GM19467 (cell line): ENCODE measurements at regions not wholly inside any gene's neighbourhood (a gene's known extent, or its start where the extent isn't known, plus 50 kb on each side); places are given as distances from the start of the nearest gene placed in this dataset.
"Not testable (repeated sequence)": the region's sequence is repeated elsewhere in the genome, so short reads cannot be mapped to it uniquely, and the experiment has no call there.

Experiments used
- ATAC-seq: cut with Tn5 transposase; IDR thresholded peaks from one replicate; pipeline ENCODE4 v1.9.1; 2021; ENCODE audit warnings: mild to moderate bottlenecking, moderate library complexity; ENCODE audit not compliant: unreplicated experiment

DNA sequence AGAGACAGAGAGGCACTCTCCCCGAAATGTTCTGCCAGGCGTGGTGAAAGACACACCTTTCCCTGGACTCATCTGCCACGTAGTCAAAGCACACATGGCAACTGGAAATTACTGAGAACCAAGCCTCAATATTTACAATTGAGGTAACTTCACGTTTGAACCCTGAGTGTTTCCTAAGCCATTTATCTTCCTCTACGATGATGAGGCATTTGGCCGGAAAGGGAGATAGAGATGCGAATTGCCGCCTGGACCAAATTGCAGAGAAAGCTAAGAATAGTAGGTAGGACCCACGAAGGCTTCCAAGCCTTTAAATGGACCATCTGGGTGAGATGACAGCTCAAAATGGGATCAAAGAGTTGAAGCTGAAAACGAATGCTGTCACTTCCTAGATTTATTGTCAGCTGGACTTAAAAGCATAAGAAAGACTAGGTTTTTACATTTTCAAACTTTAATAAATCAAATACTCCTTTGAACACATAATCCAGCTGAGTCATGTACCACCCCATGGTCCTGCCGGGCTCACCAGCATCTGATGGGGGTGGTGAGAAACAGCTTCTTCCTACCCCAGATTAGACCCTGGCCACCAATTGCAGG, 135.6 kb upstream of the LYZL2 start:
- no peak for ATAC-seq

DNA sequence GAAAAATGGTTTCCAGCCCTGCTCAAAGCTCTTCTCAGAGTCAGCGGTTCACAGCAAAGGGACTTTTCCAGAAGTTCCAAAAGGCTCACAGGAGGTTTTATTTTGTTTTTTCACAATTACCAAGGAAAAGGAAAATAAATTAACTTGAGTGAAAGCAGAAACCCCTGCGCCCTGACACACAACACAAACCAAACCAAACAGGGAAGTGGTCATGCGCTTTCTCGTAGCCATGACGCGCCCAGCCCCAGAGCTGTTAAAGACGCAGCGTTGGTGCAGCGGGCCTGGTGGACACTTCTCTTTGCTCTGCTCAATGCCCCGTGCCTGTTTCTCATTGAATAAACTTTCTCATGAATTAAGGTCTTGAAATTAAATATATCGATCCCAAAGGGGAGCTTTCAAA, 134.4 kb upstream of the LYZL2 start:
- no peak for ATAC-seq

DNA sequence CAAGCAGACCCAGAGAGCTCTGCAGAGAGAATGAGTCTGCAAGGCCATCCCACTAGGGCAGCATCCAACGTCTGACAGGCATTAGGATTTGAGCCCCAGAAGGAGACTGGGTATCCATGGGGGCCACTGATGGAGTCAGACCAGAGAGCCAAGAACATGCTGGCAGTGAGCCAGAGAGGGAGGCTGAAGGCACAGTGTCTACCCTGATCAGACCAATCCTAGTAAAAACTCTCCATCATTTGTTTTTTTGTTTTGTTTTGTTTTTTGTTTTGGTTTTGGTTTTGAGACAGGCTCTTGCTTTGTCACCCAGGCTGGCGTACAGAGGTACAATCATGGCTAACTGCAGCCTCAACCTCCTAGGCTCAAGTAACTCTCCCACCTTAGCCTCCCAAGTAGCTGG, 133.1 kb upstream of the LYZL2 start:
- ATAC-seq, result no peak

DNA sequence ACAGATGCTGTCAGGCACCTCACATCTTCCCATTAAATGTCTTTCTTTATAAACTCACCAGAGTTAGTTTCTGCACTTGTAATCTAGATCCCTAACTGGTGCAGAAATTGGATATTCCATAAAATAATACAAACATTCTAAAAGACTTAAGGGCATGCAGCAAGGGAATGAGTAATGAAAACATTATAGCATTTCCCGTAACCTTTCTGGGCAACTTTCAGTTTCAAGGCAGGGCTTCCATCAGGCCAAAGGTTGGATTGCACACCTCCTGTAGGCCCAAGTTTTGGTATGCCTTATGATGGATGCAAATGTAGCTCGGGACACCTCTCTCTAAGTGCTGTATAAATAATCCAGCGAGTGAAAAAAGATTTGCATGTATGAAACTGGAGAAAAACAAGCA, 129.9 kb upstream of the LYZL2 start:
- ATAC-seq, result no peak

DNA sequence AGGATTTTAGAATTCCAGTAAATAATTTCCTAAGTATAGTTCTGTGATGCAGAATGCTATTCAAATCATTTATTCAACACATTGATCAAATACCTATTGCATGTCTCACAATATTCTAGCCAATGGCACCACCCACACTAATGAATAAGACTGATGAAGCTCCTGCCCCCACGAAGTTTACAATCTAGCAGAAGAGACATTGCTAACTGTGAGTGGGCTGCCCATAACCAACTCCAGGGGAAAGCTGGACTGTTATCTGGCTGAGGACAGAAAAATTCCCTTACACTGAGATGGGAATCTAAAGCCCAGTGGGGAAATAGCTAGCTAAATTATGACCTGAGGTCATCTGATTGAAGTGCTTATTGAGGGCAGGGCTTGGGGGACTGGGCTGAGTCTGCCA, 128.8 kb upstream of the LYZL2 start:
- ATAC-seq, result no peak

DNA sequence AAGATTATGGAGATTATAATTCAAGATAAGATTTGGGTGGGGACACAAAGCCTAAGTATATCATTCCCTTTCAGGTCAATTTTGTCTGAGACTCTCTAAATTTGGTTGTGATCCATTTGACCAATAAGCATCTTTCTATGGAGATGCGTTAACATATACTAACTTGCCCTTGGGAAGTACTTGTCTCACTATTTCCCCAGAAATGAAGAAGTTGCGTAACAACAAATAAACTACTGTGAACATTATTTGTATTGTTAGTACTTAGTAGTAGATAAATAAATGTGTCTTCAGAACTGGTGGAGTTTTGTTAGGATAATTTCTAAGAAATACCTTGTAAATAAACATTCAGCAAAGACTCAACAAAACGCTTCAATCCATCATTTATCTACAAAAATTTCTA, 127.3 kb upstream of the LYZL2 start:
- ATAC-seq, result no peak

DNA sequence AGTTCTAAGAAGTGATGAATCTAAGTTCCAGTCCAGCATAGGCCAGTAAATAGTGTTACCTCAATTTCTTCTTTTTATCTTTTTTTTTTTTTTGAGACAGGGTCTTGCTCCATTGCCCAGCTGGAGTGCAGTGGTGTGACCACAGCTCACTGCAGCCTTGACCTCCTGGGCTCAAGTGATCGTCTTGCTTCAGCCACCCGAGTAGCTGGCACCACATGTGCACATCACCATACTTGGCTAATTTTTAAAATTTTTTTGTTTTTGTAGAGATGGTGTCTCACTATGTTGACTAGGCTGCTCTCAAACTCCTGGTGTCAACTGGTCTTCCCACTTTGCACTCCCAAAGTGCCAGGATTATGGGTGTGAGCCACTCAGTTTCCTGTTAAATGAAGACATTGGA, 126.6 kb upstream of the LYZL2 start:
- no peak for ATAC-seq

DNA sequence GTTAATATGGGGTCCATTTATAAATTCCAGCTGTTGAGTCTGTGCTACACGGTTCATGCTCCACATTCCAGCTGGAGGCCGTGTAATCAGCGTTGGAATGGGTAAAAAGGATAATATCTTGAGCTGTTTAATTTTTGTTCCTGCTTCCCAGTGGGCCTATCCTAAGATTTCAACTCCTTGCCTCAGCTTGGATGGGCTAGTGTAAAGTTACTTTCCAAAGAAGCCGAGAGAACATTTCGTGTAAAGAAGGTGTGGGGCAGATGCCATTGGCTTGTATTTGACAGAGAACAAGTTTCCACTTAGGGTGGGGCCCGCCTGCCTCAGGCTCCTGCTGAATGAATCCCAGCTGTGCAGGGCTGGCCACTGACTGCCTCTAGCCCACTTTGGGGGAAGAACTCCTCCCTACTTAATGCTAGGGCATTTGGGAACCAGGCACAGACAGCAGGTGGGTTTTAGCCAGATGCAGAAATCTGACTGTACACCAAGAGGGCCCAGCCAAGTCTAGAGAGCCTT, 125.9 kb upstream of the LYZL2 start:
- no peak for ATAC-seq

DNA sequence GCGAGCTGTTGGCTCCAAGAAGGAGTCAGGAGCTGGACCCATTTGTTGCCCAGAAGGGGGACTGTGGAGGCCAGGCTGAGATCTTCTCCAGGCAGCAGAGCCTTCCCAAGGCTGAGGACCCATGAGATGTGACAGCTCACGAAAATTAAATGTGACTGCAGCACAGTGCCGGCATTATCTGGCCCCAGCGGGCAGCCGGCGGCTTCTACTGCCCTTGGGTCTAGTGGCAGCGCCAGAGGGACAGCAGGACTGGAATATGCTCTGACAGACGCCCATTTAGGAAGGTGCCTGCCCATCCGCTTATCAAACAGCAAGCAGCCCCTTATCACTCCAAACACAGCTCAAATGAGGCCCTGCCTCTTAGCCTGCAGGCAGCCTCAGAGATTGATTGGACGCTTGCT, 122.9 kb upstream of the LYZL2 start:
- ATAC-seq, result no peak

DNA sequence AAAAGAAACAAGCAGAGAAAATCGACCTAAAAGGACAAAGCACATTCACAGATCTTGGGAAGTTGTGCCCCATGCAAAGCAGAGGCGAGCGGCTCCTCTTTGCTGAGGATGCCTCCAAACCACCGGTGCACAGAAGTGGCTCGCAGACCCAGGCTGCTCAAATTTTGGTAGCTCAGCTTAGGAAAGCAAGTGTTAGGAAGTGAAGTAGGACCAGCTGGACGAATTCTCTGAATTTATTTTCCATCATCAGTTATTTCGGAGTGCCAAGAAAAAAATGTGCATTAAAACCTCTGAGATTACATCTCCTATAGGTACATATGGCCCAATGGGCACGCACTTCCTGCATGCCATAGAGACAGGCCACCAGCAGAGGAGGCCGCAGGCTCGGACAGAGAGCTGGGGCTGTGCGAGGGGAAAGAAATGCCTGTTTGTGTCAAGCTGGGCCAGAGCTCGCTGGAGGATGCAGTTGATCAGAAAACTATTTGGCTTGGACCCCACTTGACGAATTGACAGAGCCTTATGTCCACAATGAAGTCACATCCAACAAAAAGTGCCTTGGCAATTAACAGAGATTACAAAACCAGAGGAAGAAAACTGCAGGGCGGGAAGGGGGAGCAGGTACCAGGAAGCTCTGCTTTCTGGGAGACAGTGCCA, 122.3 kb upstream of the LYZL2 start:
- ATAC-seq, result no peak

DNA sequence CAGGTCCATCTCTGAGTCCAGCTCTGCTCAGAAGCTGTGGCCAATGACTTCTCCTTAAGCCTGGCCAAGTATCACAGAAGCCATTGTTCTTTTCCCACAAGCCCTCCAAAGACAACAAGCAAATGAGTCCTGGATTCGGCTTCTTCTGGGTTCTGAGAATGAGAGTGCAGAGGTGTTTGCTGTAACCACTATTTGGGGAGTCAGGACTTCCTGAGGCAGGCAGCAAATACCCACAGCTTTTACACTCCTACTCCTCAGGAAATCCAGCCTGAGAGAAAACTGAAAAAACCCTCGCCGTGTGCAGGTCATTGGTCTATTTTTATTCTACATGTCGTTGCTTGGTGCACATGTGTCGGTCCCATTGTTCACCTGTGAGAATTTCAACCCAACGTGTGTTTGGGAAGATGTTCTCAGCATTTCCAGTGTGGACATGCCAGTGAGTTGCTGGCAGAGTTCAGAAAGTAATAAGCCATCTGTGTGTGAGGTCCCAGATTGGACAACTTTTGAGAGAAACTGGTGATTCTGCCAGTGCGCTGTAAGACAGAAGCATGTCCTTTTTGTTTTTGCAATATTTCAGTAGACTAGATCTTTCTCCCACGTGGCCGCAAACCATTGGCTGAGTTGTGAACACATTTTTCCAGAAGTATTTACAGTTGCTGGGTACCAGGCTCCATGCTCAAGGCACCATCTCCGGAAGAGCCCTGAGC, 121.6 kb upstream of the LYZL2 start:
- no peak for ATAC-seq

DNA sequence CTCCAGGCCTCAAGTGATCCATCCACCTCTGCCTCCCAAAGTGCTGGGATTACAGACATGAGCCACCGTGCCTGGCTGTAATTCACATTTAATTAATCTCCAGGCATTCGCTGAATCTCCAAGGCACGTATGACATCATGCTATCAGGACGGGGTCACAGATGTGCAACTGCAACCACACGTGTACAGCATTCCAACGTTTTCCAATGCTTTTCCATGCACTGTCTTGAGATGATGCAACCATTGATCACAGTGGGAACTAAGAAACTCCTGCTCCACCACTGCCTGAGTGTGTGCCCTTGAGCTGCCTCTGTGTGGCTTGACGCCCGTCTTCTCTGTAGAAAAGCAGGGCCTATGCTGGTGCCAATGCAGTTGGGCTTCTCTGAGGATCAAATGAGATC, 119.8 kb upstream of the LYZL2 start:
- no peak for ATAC-seq

DNA sequence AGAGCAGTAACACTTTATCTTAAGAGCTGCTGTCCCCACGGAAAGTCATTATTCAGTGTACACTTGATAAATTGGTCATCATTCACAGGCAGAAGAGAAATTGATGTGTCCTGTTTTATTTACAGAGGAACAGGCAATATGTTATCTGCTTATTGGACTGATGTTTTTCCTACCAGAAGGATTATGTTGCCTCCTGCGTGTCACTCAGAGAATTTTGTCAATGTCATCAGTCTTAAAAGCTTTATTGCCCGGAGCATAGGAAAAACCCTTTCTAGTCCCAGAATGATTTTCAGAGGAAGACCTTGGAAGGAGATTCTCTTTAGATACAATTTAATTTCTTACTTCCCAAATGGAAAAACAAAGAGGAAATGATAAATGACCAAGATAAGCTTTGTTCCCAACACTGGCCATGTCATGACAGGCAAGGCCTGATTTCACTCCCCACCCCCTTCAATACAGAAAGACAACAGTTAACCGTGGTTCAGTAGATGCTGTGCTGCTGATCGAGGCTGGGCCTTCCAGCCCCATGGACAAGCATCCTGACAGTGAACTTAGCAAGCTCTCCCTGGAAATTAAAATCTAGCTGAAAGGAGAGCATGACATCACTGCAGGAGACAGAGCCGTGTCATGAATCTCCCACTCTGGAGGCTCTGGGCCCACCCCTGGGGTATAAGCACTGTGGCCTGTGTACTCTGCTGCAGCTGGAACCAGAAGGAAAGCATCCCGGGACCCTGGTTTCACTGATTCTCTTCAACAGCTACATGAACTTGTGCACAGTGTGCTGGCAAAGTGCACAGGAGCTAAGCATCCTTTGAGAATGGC, 118.8 kb upstream of the LYZL2 start:
- no peak for ATAC-seq

DNA sequence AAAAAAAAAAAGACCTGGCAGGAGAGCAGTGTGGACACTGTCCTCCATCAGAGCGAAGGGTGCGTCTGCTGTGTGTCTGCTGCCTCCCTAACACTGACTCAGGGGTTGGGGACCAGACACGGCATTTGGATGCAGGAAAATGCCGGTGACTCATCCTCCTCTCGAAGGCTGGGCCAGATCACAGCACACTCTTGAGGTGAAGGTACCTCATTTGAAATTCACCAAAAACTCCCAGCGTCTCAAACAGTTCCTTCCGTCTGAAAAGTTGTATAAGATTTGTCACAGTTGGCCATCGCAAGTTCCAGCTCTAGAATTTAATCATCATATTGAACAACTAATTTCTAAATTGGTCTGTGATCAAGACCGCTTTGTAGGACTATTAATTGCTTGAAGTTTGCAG, 118.1 kb upstream of the LYZL2 start:
- no peak for ATAC-seq

DNA sequence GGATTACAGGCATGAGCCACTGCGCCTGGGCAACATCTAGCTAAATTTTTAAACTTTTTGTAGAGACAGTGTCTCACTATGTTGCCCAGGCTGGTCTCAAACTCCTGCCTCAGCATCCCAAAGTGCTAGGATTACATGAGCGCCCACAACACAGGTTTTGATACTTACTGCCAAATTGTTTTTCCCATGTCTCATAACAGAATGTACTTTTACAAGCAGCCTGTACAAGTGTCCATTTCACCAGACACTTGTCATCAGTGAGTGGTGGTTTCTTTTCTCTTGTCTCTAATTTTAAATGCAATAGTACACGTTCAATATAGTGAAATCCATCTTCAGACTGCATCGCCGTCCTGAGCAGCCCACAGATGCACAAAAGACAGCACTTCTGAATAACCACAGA, 116.4 kb upstream of the LYZL2 start:
- no peak for ATAC-seq

DNA sequence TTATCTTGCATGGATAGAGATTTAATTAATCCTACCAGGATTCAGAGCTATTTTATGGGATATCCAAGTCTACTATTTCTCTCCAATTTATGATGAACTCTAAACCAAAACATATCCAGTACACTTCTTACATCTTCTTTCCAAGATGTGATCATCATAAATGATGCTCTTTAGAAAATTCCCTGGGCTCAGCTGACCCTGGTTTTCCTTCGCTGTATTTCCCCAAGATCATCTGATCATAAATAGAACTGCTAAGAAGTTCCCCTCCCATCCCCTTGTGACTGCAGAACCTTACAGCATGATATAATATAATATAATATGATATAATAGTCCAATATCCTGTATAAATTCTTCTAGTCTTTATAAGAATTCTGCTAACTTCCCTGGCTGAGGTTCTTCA, 114.6 kb upstream of the LYZL2 start:
- no peak for ATAC-seq

DNA sequence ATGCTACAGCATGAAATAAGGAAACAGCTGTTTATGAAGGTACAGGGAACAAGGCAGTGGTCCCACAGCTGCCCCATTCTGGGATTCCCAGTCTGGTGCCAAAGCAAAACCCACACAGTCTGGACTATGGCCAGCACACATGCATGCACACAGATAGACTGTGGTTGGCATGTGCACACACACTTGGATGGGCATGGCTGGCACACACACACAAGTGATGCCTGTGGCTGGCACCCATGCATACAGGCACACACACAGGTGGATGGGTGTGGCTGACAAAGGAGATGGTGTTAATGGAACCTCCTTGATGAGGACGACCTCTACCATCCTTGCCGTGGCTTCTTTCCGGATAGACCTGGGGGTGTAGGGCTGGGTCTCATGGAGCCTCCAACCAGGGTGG, 114.0 kb upstream of the LYZL2 start:
- no peak for ATAC-seq

DNA sequence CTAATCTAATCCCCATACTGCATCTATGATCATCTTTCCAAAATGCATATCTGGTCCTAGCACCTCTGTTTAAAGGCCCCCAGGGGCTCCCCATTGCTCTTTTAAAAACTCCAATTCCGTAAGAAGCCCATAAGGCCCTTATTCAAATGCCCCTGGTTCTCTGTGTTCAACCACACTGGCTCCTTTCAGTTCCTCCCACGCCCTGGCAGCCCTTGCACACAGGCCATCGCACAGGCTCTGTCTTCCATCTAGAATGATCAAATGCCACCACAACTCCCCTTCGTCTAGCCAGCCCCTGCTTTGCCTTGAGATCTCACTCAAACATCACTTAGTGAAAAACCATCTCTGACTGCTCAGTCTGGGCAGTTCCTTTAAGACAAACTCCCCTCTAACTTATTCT, 112.9 kb upstream of the LYZL2 start:
- ATAC-seq, result peak; percentile 75

DNA sequence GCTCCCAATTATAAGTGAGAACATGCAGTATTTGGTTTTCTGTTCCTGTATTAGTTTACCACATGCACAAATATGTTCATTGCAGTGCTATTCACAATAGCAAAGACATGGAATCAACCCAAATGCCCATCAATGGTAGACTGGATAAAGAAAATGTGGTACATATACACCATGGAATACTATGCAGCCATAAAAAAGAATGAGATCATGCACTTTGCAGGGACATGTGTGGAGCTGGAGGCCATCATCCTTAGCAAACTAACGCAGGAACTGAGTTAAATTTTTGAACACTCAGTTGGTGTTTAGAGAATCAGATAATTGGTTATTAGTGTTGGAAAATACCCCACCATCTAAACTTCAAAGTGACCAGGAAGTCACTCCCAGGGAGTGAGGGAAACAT, 111.2 kb upstream of the LYZL2 start:
- not testable (repeated sequence) for ATAC-seq

DNA sequence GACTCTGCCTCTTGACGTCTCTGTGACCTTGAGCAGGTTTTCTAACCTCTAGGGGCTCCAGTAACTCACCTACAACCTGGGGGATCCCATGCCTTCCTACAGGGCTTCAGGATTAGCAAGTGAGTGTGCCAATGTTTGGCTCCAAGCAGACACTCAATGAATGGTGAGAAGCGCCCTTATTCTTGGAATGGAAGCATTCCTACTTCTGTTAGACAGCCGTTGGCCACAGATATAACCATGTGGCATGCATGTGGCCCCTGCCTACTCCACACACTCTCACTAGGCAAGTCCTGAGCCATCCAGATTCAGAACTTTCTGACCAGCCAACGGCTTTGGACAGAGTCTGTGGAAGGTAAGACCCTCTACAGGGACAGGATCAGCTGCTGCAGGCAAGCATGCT, 108.9 kb upstream of the LYZL2 start:
- ATAC-seq, result no peak

DNA sequence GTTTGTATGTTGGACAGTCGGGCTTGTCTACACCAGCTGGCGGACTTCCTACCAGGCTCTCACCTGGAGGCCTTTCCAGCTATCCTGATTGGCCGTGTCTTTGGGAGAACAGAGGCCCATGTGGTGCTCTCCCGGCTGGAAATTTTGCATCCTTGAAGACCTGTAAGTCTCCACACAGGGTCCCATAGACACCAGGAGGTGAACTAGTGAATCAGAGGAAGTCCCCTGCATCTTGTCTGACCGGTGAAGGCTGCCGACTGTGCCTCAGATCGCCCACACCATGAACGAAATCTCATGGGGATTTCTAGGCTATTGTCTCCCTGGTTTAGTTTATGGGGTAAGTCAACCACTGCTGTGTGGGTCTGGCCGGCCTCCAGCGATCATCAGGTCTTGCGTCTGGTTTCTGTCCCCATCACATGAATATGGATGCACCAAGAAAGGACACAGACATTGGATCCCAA, 108.4 kb upstream of the LYZL2 start:
- ATAC-seq, result no peak
